CD4-positive, alpha-beta T cell (primary cell): ENCODE measurements at regions not wholly inside any gene's neighbourhood (a gene's known extent, or its start where the extent isn't known, plus 50 kb on each side); places are given as distances from the start of the nearest gene placed in this dataset.

Experiments used
- ATAC-seq: fragments of 200-7000 bp; cut with Tn5 transposase; one replicate; pipeline ENCODE4 v1.10.0; 2022; ENCODE audit warnings: mild to moderate bottlenecking; ENCODE audit not compliant: poor library complexity
- CTCF ChIA-PET: fragments of 350-600 bp; sonication (Branson Sonifier 250); formaldehyde crosslinking; loops from one replicate; lab custom pipeline; 2021; ENCODE audit warnings: antibody characterized with exemption, inconsistent platforms; lab: Charles Lee
- POLR2A ChIA-PET: fragments of 350-600 bp; sonication (Branson Sonifier 250); formaldehyde crosslinking; loops from one replicate; lab custom pipeline; 2021; ENCODE audit warnings: antibody characterized with exemption, inconsistent platforms; lab: Charles Lee
- DNase-seq, 14 experiments: peaks; one replicate each; pipeline ENCODE4 v3.0.0-alpha.2; 2013 to 2020; ENCODE audit warnings: mixed read lengths in 2 of 14
- H3K27ac ChIP-seq, 2 donors: one replicate each; pipeline versions ENCODE4 v1.5.1 to v1.7.0; 2013; ENCODE audit warnings: low read length in 2 of 2, low read depth in 1 of 2, mild to moderate bottlenecking in 1 of 2
- H3K27me3 ChIP-seq, 2 experiments: 1 replicate in 1 of 2; 2 replicates in 1 of 2; pipeline versions ENCODE4 v1.6.1 to v1.7.0; 2013; ENCODE audit warnings: low read length in 2 of 2, control low read depth in 1 of 2, mild to moderate bottlenecking in 1 of 2, moderate library complexity in 1 of 2; ENCODE audit not compliant: insufficient read depth in 2 of 2, control insufficient read depth in 1 of 2
- H3K36me3 ChIP-seq: one replicate; pipeline ENCODE4 v1.6.1; 2013; ENCODE audit warnings: low read length, control low read depth; ENCODE audit not compliant: insufficient read depth
- H3K4me1 ChIP-seq: one replicate; pipeline ENCODE4 v1.6.1; 2013; ENCODE audit warnings: low read length, control low read depth; ENCODE audit not compliant: insufficient read depth
- H3K4me3 ChIP-seq: one replicate; pipeline ENCODE4 v1.5.1; 2013; ENCODE audit warnings: mild to moderate bottlenecking, low read length, moderate library complexity
- H3K9me3 ChIP-seq, 2 experiments: 1 replicate in 1 of 2; 2 replicates in 1 of 2; pipeline versions ENCODE4 v1.6.1 to v1.7.0; 2013; ENCODE audit warnings: low read length in 2 of 2, mild to moderate bottlenecking in 2 of 2, control low read depth in 1 of 2, moderate library complexity in 1 of 2; ENCODE audit not compliant: control insufficient read depth in 1 of 2, insufficient read depth in 1 of 2
- H3K27ac Mint-ChIP-seq: one replicate; pipeline ENCODE4 v1.8.0; 2020; ENCODE audit warnings: mixed read lengths
- H3K27me3 Mint-ChIP-seq: one replicate; pipeline ENCODE4 v1.8.0; 2021; ENCODE audit warnings: mixed read lengths
- H3K36me3 Mint-ChIP-seq: one replicate; pipeline ENCODE4 v1.8.0; 2021; ENCODE audit warnings: low read depth, mixed read lengths
- H3K4me1 Mint-ChIP-seq: one replicate; pipeline ENCODE4 v1.8.0; 2021; ENCODE audit warnings: low read depth, mixed read lengths
- H3K4me3 Mint-ChIP-seq: one replicate; pipeline ENCODE4 v1.8.0; 2020; ENCODE audit warnings: mild to moderate bottlenecking, mixed read lengths
- H3K9me3 Mint-ChIP-seq: one replicate; pipeline ENCODE4 v1.8.0; 2020; ENCODE audit warnings: mixed read lengths
- intact Hi-C, 2 experiments: fragments of 100-400 bp; cut with DNase I in 1 of 2; cut with micrococcal nuclease in 1 of 2; formaldehyde crosslinking; loops; one replicate each; pipeline versions ENCODE4 v1.15.1 to v1.9.0; 2023 to 2025; cut with DNase I, micrococcal nuclease
- TF ChIP-seq, protein P1 (sequence below): fragments of 200-600 bp; IDR thresholded peaks from one replicate; pipeline ENCODE4 v1.8.0; 2022; ENCODE audit warnings: antibody characterized with exemption, mild to moderate bottlenecking

DNA sequence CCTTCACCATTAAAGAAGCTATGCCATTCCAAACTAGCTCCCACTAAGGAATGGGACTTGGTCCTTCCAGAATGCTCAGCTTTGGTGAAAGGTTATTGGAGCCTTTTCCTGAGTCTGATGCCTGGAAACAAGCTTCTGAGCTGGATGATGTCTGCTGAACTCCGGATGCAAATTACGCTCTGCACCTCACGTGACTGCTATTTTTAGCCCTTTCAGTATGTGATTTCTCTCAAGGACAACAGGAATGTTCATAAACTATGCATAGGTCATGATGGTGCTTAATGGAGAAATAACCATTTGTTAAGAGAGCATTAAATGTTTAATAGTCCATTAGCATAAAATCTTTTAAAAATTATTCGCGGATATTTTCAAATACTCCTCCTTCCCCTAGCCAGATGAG, 631.4 kb upstream of the KIRREL3 start:
- Histone ChIP-seq H3K36me3 (no peaks in the 10 kb centered on the region), H3K4me1 (no peaks in the 10 kb centered on the region), H3K27me3 (no peaks in the 10 kb centered on the region), H3K27ac (no peak overlapping the region), H3K4me3 (no peak overlapping the region), H3K9me3 (no peaks in the 10 kb centered on the region)
- Mint-ChIP-seq H3K27me3 (no peaks in the 10 kb centered on the region), H3K4me3 (no peak overlapping the region), H3K27ac (no peak overlapping the region), H3K4me1 (no peaks in the 10 kb centered on the region), H3K9me3 (no peaks in the 10 kb centered on the region), H3K36me3 (no peaks in the 10 kb centered on the region)
- CTCF ChIA-PET, result no interaction called here
- no peak for ATAC-seq
- POLR2A ChIA-PET, result no interaction called here
- TF ChIP-seq, protein P1, sequence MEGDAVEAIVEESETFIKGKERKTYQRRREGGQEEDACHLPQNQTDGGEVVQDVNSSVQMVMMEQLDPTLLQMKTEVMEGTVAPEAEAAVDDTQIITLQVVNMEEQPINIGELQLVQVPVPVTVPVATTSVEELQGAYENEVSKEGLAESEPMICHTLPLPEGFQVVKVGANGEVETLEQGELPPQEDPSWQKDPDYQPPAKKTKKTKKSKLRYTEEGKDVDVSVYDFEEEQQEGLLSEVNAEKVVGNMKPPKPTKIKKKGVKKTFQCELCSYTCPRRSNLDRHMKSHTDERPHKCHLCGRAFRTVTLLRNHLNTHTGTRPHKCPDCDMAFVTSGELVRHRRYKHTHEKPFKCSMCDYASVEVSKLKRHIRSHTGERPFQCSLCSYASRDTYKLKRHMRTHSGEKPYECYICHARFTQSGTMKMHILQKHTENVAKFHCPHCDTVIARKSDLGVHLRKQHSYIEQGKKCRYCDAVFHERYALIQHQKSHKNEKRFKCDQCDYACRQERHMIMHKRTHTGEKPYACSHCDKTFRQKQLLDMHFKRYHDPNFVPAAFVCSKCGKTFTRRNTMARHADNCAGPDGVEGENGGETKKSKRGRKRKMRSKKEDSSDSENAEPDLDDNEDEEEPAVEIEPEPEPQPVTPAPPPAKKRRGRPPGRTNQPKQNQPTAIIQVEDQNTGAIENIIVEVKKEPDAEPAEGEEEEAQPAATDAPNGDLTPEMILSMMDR, result no peak
- intact Hi-C loops, result no loop called here
- DNase-seq, result no peak

DNA sequence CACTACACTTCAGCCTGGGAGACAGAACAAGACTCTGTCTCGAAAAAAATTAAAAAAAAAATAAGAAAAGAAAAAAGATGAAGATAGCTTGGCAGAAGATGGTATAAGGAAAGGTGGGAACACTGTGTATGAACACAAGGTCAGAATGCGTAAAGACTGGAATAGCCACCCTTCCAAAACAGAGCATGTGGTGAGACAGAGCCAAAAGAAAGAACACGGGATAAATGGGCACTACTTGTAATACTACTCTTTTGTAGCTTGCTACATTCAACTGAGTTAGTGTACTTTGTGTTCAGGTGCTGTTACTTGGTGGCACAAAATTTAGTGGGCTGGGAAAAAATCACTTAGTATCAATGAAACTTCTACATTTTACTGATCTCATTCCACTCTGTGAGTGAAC, 628.6 kb upstream of the KIRREL3 start:
- POLR2A ChIA-PET, result no interaction called here

DNA sequence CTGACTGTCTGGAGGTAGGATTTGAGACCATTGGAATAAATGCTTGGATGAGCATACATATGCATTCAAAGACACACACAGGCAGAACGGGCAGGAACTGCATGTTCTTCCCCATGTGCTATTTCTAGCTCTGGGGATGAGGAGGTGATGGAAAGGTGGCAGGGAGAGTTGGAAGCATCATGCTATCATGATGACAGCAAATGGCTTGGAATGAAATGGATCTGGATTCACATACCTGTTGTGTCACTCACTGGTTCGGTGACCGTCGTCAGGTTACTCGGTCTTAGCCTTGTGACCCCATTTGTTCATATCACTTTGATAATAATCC, 627.9 kb upstream of the KIRREL3 start:
- DNase-seq (no peak), ATAC-seq (no peak)
- CTCF ChIA-PET, result no interaction called here
- no peak overlapping the region for H3K4me3 Mint-ChIP-seq
- Histone ChIP-seq H3K4me1 (no peaks in the 10 kb centered on the region), H3K4me3 (no peak overlapping the region), H3K9me3 (no peaks in the 10 kb centered on the region), H3K27me3 (no peaks in the 10 kb centered on the region), H3K36me3 (no peaks in the 10 kb centered on the region), H3K27ac (no peak overlapping the region)
- POLR2A ChIA-PET, result no interaction called here
- H3K27me3 Mint-ChIP-seq, result peaks cover 6% of the 10 kb centered on the region
- no peaks in the 10 kb centered on the region for H3K9me3 Mint-ChIP-seq
- TF ChIP-seq, protein P1, result no peak
- no peaks in the 10 kb centered on the region for H3K36me3 Mint-ChIP-seq
- intact Hi-C loops, result no loop called here
- no peaks in the 10 kb centered on the region for H3K4me1 Mint-ChIP-seq
- H3K27ac Mint-ChIP-seq, result no peak overlapping the region

More for the DNA sequence above, 628.6 kb upstream of the KIRREL3 start:
- no peaks in the 10 kb centered on the region for H3K4me1 ChIP-seq
- no peaks in the 10 kb centered on the region for H3K4me1 Mint-ChIP-seq
- H3K9me3 ChIP-seq, result no peaks in the 10 kb centered on the region
- H3K36me3 Mint-ChIP-seq, result no peaks in the 10 kb centered on the region
- TF ChIP-seq, protein P1, result no peak
- CTCF ChIA-PET, result no interaction called here
- peaks cover 6% of the 10 kb centered on the region for H3K27me3 Mint-ChIP-seq
- no peak overlapping the region for H3K4me3 ChIP-seq
- no peaks in the 10 kb centered on the region for H3K36me3 ChIP-seq
- no peak overlapping the region for H3K4me3 Mint-ChIP-seq
- ATAC-seq (no peak), DNase-seq (no peak)
- H3K27ac ChIP-seq, result no peak overlapping the region
- no peaks in the 10 kb centered on the region for H3K9me3 Mint-ChIP-seq
- intact Hi-C loops, result no loop called here
- no peaks in the 10 kb centered on the region for H3K27me3 ChIP-seq
- no peak overlapping the region for H3K27ac Mint-ChIP-seq
